ENCODE measurements at regions not wholly inside any gene's neighbourhood (a gene's known extent, or its start where the extent isn't known, plus 50 kb on each side); places are given as distances from the start of the nearest gene placed in this dataset.

DNA sequence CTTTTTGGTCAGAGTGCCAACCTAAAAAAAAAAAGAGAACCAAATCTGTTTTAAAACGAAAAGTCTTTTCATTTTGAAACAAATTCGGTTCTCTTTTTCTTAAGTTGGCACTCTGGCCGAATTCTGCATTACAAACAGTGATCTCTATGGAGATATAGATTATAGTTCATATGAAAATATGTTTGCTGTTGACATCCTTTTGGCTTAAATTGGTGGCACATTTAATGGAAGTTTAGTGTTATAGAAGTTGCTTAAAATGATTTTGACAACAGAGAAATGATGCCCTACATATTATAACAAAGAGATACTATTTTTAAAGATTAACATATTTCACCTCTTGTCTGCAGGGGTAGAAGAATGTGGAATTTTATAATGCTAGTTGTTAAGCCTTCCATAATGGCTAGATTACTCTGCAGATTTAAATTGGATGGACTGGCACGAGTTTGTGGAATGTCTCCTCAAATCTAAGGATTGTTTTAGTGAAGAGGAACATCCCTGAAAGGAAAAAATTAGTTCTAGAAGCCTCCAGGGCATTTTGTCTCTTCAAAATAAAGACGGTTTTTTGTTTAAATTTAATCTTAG is 222.9 kb upstream of the CDH2 start:
- TF ChIP-seq, protein P1, sequence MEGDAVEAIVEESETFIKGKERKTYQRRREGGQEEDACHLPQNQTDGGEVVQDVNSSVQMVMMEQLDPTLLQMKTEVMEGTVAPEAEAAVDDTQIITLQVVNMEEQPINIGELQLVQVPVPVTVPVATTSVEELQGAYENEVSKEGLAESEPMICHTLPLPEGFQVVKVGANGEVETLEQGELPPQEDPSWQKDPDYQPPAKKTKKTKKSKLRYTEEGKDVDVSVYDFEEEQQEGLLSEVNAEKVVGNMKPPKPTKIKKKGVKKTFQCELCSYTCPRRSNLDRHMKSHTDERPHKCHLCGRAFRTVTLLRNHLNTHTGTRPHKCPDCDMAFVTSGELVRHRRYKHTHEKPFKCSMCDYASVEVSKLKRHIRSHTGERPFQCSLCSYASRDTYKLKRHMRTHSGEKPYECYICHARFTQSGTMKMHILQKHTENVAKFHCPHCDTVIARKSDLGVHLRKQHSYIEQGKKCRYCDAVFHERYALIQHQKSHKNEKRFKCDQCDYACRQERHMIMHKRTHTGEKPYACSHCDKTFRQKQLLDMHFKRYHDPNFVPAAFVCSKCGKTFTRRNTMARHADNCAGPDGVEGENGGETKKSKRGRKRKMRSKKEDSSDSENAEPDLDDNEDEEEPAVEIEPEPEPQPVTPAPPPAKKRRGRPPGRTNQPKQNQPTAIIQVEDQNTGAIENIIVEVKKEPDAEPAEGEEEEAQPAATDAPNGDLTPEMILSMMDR (IDR thresholded peaks at IDR 0.05), result no peak
- TF ChIP-seq POLR2A (IDR thresholded peaks at IDR 0.05), result no peak

Measured in body of pancreas (tissue), 4 donors.